Skin of body (tissue), 1 donor: ENCODE measurements at regions not wholly inside any gene's neighbourhood (a gene's known extent, or its start where the extent isn't known, plus 50 kb on each side); places are given as distances from the start of the nearest gene placed in this dataset.
A peak's percentile ranks its signal among the peaks of the same experiment; 100 is the strongest.
"Not testable (repeated sequence)": the region's sequence is repeated elsewhere in the genome, so short reads cannot be mapped to it uniquely, and the experiment has no call there.

Experiments
- DNase-seq: peaks from one replicate; lab custom pipeline; 2025; lab: John Stamatoyannopoulos, UW

DNA sequence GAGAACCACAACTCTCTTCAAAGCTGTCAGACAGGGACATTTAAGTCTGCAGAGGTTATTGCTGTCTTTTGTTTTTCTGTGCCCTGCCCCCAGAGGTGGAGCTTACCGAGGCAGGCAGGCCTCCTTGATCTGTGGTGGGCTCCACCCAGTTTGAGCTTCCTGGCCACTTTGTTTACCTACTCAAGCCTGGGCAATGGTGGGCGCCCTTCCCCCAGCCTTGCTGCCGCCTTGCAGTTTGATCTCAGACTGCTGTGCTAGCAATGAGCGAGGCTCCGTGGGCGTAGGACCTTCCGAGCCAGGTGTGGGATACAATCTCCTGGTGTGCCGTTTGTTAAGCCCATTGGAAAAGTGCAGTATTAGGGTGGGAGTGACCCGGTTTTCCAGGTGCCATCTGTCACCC, 822.1 kb downstream of the KCNMA1 start:
- not testable (repeated sequence) for DNase-seq

GRCh38 chr10:76811430-76811829, 826.2 kb downstream of the KCNMA1 start:
- no peak for DNase-seq

- DNase-seq = no peak
These were observed 849.2 kb downstream of the KCNMA1 start for GRCh38 chr10:76788452-76788811.

- DNase-seq = no peak
These were observed 849.7 kb downstream of the KCNMA1 start for GRCh38 chr10:76787746-76788451.

GRCh38 chr10:76786504-76787072, 851.0 kb downstream of the KCNMA1 start:
- no peak for DNase-seq

DNA sequence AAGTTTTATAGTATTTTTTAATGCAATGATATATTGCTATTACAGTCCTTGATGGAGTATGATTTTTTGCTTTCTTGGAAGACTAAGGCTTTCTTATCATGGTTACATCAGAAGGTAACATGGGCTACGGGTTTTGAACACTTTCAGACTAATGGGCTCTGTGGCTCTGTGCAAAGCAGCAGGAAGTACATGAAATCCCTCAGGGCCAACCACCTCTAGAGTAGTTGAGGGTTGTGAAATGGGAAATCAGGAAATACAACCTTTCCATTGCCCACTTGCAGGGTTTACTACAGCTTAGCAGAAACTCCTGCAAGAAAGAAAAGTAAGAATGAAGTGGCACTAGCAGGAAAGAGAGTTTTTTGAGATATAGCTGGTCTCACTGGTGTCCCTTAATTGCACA, 853.5 kb downstream of the KCNMA1 start:
- DNase-seq = no peak

DNA sequence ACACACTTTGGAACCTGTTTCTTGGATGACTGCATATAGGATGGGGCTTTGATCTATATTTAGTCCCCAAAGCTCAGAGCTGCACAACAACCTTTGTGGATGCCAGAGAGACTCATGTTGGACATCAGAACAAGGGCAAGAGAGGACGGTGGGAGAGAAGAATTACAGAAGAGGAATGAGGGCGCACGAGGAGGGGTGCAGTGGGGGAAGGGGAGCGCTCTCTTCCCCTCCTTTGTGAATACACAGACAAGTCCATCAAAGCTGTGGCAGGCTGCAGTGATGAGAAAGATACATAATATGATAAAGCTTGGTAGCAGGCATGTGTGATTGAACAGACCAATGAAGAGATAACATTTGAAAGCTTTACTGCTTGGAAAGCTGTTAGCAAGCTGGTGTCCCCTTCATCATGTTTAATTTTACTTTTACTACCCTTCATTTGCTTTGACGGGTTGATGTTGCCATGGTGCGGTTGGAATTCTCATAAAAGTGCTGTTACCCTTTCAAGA, 857.8 kb downstream of the KCNMA1 start:
- DNase-seq = no peak

DNA sequence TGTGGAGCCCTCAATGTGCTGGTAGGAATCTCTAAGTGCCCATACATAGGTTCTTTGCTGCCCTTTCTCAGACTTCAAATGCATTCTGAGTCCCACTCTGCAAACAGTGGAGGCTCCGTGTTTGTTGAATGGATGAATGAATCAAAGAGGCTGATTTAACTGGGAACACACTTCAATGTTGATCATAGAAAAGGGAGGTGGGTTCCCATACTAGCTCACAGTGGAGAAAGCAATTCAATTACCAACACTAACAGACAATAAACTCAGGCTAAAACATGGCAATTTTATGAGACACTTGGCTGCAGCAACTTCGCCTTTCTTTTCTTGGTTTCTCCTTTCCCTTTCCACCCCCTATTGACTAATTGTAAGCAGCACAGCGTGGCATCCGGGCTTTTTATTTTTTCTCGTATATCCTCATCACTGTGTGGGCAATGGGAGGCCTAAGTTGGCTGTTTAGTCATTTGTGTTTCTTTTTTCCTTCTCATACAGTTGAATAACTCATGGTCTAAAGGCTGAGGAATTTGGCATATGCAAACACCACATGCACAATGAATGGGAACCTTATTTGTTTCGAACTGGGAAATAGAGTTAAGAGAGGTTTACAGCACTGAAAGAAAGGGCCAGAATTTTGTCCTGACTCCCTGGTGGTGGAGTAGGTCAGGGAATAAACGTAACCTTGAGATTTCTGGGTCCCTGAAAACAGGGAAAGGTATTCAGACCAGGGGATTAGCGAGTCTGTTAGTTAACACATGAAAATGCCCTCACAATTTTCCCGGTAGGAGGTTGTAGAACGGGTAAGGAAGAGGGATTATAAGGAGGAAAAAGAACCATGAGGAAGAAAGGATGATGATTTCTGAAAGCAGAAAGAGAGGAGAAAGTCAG, 858.5 kb downstream of the KCNMA1 start:
- DNase-seq = peak; percentile 36

DNA sequence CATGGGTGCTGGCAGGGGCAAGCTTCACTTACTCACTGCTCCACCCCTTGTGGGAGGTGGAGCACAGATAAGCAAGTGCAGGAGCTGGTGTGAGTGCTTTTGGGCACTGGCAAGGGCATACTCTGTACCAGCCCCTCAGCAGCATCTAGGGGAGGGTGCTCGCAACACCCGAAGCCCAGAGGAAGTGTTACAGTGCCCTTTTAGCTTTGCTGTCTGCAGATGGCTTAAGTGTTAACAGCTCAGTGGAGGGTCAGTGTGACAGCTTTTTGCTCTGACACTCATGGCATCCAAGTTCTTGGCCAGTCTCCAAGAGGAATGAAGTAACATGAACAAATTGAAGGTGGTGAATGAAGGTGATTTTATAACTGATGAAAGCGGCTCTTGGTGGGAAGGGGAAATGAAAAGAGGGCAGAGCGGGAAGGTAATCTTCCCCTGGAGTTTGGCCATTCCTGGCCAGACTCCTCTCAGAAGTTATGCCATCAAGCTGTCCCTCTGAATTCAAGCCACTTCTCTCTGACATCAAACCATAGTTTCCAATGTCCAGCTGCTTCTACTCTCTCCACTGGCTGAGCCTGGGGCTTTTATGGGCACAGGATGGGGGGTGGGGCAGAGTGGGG, 862.5 kb downstream of the KCNMA1 start:
- no peak for DNase-seq

DNA sequence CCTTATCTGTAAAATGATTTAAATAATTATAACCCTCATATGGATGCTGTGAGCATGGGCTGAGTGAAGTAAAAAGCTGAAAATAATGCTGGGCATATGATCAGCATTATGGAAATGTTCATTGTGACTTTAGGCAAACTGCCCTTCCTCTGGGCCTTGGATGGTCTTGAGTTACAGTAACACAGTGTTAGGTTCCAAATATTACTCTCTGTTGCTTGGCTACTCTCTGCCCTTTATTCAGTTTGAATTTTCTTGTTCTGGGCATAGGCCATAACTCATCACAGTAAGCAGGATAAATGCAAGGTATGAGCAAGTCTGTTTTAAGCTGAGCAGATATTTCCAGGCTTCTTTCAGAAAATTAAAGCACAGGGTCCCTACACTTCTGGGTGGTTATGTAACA, 868.0 kb downstream of the KCNMA1 start:
- DNase-seq = no peak

GRCh38 chr10:76769161-76769560, 868.4 kb downstream of the KCNMA1 start:
- no peak for DNase-seq

- DNase-seq = no peak
These were observed 870.9 kb downstream of the KCNMA1 start for GRCh38 chr10:76766682-76767081.

DNA sequence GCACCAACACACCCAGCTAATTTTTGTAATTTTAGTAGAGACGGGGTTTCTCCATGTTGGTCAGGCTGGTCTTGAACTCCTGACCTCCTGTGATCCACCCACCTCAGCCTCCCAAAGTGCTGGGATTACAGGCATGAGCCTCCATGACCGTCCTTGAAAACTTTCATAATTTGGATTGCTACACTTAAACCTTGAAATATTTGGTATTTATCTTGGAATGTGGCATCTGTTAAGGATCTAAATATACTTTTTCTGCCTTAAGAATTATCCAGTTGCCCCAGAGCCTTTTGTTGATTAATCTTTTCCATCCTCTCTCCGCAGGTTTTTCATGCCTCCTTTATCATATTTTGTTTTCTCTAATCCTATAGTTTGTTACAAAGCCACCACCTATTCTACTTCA, 872.7 kb downstream of the KCNMA1 start:
- DNase-seq = not testable (repeated sequence)

GRCh38 chr10:76764177-76764576, 873.4 kb downstream of the KCNMA1 start:
- no peak for DNase-seq

DNA sequence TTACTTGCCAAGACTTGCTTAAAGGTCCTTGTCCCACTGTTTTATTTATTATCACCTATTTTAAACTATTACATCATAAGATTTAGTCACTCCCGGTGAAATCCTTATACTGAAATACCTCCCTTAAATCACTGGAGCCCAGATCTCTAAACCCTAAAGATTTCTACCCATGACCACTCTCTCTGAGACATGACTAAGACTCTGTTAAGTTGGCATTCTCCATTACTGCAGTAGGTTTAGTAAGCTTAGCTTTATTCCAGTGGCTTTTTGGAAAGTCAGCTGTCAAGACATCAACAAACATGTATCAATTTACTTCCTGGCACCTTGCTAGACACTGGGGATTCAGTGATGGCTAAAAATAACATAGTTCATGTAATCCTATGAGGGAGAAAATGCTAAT, 874.2 kb downstream of the KCNMA1 start:
- DNase-seq = no peak

- DNase-seq = no peak
These were observed 877.9 kb downstream of the KCNMA1 start for GRCh38 chr10:76759681-76760080.

- DNase-seq = no peak
These were observed 894.4 kb downstream of the KCNMA1 start for GRCh38 chr10:76743169-76743568.

- DNase-seq = no peak
These were observed 897.1 kb downstream of the KCNMA1 start for GRCh38 chr10:76740514-76740913.

GRCh38 chr10:76738991-76739390, 898.6 kb downstream of the KCNMA1 start:
- DNase-seq = no peak

DNA sequence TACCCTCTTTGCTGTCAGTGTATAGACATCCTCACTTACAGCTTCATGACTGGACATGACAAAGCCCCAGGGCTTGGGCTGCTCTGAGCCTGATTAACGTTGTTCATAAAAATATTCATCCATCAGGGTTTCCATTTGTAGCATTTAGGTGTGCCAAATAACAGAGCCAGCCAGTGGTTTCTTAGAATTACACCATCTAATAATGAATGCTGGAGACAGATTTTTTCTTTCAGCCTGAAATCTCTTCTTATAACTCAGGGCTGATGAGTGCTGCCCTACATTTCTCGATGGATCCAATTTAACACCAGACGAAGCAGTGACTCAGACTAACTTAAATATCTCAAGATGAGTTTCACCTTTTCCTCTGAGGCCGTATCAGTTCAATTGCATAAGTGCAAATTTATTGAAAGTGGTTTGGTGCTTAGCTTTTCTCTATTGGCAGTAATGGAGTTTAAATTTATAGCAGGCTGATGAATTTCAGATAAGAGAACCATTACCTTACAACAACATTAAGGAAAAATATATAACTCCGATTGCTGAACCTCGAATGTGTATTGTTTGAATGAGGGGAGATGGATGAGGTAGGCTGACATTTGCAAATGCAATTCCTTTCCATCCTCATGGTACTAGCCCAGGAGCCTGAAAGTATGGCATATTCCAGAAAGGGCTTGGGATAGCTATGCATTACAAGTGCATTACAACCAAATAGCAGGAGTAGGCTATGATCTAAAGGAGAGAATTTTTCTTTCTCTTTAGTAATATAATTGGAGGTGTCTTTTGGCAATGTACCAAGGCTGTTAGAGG, 900.6 kb downstream of the KCNMA1 start:
- DNase-seq = no peak

DNA sequence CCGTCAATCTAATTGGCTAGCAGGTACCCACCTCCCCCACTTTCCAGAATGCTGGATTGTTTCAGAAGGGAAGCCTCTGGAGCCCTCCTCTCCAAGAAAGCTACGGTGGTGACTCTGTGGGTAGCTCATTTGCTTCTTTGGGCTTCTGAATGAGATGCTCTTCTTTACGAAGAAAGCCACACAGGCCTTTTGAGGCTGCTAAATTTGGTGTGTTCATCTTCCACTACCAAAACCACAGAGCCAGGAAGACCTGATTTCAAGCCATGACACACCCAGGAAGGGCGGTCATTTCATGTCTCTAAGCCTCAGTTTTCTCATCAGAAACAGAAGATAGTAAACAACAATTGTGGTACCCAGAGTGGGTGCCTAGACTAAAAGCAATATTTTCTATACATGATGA, 901.2 kb downstream of the KCNMA1 start:
- no peak for DNase-seq
